Adrenal gland (tissue), 9 donors: ENCODE measurements at regions not wholly inside any gene's neighbourhood (a gene's known extent, or its start where the extent isn't known, plus 50 kb on each side); places are given as distances from the start of the nearest gene placed in this dataset.

Source experiments
- DNase-seq, 7 donors: peaks; one replicate each; pipeline ENCODE4 v3.0.0-alpha.2; 2019 to 2020
- H3K27ac ChIP-seq, 5 donors: fragments of 200-600 bp; sonication (generic) in 4 of 5; 1 replicate in 3 of 5; 2 replicates in 2 of 5; pipeline versions ENCODE4 v1.5.1 to v1.8.0; 2016 to 2020; ENCODE audit warnings: mild to moderate bottlenecking in 1 of 5
- H3K27me3 ChIP-seq: fragments of 200-600 bp; 2 replicates; pipeline ENCODE4 v1.8.0; 2021
- H3K36me3 ChIP-seq, 2 donors: fragments of 200-600 bp; replicated peaks in 1 of 2; 1 replicate in 1 of 2; 2 replicates in 1 of 2; pipeline versions ENCODE4 v1.5.1 to v1.8.0; 2018 to 2022
- H3K4me1 ChIP-seq, 2 donors: fragments of 200-600 bp; replicated peaks in 1 of 2; 1 replicate in 1 of 2; 2 replicates in 1 of 2; pipeline versions ENCODE4 v1.5.1 to v1.8.0; 2018 to 2021
- H3K4me3 ChIP-seq, 4 donors: fragments of 200-600 bp; sonication (generic) in 3 of 4; one replicate each; pipeline ENCODE4 v1.5.1; 2016 to 2018
- H3K9me3 ChIP-seq, 3 donors: fragments of 200-600 bp; sonication (generic) in 1 of 3; replicated peaks in 1 of 3; 1 replicate in 2 of 3; 2 replicates in 1 of 3; pipeline versions ENCODE4 v1.5.1 to v1.8.0; 2016 to 2021
- POLR2A ChIP-seq, 2 donors: fragments of 450-650 bp; IDR thresholded peaks; one replicate each; pipeline ENCODE4 v1.6.1; 2017; ENCODE audit warnings: antibody characterized with exemption in 2 of 2, mild to moderate bottlenecking in 2 of 2, moderate library complexity in 1 of 2
- WGBS, 4 donors: extraction: QIAGEN DNeasy Blood & Tissue Kit in 2 of 4; methylation state at CpG; one replicate each; pipeline versions ENCODE4 v1.1.5 to v1.1.7; 2013 to 2017; 5-methylcytosine and 5-hydroxymethylcytosine counted together
- intact Hi-C, 2 donors: fragments of 100-400 bp; cut with DNase I; formaldehyde crosslinking; loops; one replicate each; pipeline versions ENCODE4 v1.14.1 to v1.15.0; 2022 to 2023
- TF ChIP-seq, protein P1 (sequence below), 6 experiments: fragments of 450-650 bp in 4 of 6; fragments of 200-600 bp in 2 of 6; sonication (generic) in 1 of 6; IDR thresholded peaks; 1 replicate in 5 of 6; 2 replicates in 1 of 6; pipeline versions ENCODE4 v1.5.1 to v1.8.0; 2016 to 2021; ENCODE audit warnings: antibody characterized with exemption in 6 of 6, mild to moderate bottlenecking in 2 of 6, moderate library complexity in 1 of 6
- donor health status: healthy with polysubstance abuse.
- donor health status: Bipolar disorder and iron deficiency.
- donor health status: DM: yes; HTN: yes; CAD: no.
- donor health status: DM: no; HTN: no; CAD: no.
- donor health status: DM: no; HTN: no; CAD: no.

DNA sequence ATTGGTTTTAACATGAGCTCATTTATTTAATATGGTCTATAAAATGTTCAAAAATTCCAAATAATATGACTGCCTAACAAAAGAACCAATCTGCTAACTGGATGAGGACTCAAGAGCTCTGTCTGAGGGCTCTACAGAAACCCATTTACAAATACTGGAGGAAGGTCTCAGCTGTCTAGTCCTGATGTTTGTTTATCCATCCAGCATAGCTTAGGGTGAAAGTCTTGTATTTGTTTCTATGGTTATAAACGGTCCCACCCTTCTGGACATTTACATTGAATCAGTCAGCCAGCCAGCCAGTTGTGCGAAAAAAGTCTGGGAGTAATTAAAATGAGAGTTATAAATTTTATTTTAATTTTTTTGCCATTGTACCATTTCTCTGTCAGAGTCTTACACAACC lies 220.7 kb downstream of the BMP4 start:
- Histone ChIP-seq H3K27me3 (no peaks in the 10 kb centered on the region), H3K4me1 (peaks cover 0 to 5% of the 10 kb centered on the region in 2 donors), H3K27ac (no peak overlapping the region), H3K4me3 (no peak overlapping the region), H3K36me3 (no peaks in the 10 kb centered on the region), H3K9me3 (no peaks in the 10 kb centered on the region)
- TF ChIP-seq, protein P1, sequence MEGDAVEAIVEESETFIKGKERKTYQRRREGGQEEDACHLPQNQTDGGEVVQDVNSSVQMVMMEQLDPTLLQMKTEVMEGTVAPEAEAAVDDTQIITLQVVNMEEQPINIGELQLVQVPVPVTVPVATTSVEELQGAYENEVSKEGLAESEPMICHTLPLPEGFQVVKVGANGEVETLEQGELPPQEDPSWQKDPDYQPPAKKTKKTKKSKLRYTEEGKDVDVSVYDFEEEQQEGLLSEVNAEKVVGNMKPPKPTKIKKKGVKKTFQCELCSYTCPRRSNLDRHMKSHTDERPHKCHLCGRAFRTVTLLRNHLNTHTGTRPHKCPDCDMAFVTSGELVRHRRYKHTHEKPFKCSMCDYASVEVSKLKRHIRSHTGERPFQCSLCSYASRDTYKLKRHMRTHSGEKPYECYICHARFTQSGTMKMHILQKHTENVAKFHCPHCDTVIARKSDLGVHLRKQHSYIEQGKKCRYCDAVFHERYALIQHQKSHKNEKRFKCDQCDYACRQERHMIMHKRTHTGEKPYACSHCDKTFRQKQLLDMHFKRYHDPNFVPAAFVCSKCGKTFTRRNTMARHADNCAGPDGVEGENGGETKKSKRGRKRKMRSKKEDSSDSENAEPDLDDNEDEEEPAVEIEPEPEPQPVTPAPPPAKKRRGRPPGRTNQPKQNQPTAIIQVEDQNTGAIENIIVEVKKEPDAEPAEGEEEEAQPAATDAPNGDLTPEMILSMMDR (IDR thresholded peaks at IDR 0.05) = no peak
- no peak for TF ChIP-seq POLR2A (IDR thresholded peaks at IDR 0.05)
- DNase-seq = no peak
- WGBS, 4 donors = 62 to 83% (median 71%) methylated on average over 2 of the region's 2 CpGs
- intact Hi-C loops = no loop called here

DNA sequence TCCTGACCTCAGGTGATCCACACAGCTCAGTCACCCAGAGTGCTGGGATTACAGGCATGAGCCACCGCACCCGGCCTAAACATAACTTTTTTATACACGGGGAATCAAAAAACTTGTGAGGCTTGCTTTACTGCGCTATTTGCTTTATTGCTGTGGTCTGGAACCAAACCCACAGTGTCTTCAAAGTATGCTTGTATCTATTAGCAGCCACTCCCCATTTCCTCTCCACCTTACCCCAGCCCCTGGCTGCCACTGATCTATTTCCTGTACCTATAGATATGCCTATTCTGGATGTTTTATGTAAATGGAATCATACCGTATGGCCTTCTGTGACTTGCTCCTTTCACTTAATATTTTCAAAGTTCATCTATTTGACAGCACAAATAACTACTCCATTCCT lies 233.4 kb downstream of the BMP4 start:
- H3K4me1 ChIP-seq = no peaks in the 10 kb centered on the region
- no peak overlapping the region for H3K4me3 ChIP-seq
- no peak for DNase-seq
- intact Hi-C loops = no loop called here
- H3K27me3 ChIP-seq = no peaks in the 10 kb centered on the region
- H3K36me3 ChIP-seq = no peaks in the 10 kb centered on the region
- no peak overlapping the region for H3K27ac ChIP-seq
- no peaks in the 10 kb centered on the region for H3K9me3 ChIP-seq
- 93 to 99% (median 96%) methylated on average over 5 of the region's 5 CpGs for WGBS, 4 donors
- no peak for TF ChIP-seq POLR2A (IDR thresholded peaks at IDR 0.05)
- TF ChIP-seq, protein P1 (IDR thresholded peaks at IDR 0.05) = no peak

DNA sequence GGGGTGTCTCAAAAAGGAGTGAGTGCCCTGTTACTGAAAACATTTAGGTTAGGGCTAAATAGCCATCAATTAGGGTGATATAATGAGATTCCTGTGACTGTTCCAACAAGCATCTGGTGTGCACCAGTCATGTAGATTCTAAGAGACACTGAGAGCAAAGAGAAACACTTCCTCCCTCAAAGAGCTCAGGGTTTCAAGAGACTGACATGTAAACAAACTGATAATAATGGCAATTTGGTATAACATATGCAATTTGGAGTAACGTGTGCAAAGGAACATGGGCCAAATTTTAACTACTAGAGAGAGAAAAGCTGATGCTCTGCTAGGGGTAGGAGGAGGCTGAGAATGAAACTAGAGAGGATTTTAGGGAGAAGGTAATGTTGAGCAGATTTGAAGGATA lies 237.1 kb downstream of the BMP4 start:
- no peak for TF ChIP-seq POLR2A (IDR thresholded peaks at IDR 0.05)
- TF ChIP-seq, protein P1 (IDR thresholded peaks at IDR 0.05) = no peak
- Histone ChIP-seq H3K9me3 (no peaks in the 10 kb centered on the region), H3K4me1 (peaks cover 9 to 14% of the 10 kb centered on the region in 2 donors), H3K27ac (no peak overlapping the region), H3K27me3 (no peaks in the 10 kb centered on the region), H3K4me3 (no peak overlapping the region), H3K36me3 (no peaks in the 10 kb centered on the region)
- intact Hi-C loops = no loop called here
- WGBS, 4 donors = 57 to 77% (median 65%) methylated on average over 1 of the region's 1 CpG
- DNase-seq = no peak

DNA sequence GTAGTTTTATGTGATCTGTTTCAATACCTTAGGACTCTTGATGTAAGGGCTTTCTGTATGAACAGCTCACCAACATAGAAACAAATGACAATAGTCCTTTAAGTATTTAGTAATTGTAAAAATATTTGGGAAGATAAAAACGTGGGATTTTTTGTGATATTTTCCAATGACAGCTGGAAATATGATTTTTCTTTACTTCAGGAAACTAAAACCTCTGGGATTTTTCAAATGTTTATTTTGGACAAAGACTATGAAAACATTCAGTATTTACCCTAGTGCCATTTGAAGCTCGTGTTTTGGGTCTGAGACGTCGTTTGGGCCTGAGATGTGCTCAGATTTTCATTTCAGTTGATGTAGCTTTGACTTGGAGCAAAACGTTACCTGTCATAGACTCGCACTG lies 240.0 kb downstream of the BMP4 start:
- WGBS, 4 donors = 54 to 66% (median 60%) methylated on average over 6 of the region's 6 CpGs
- H3K27ac ChIP-seq = no peak overlapping the region
- no peaks in the 10 kb centered on the region for H3K36me3 ChIP-seq
- H3K4me3 ChIP-seq = no peak overlapping the region
- intact Hi-C loops = no loop called here
- H3K9me3 ChIP-seq = no peaks in the 10 kb centered on the region
- H3K4me1 ChIP-seq = peaks cover 13 to 20% of the 10 kb centered on the region in 2 donors
- DNase-seq = no peak
- no peaks in the 10 kb centered on the region for H3K27me3 ChIP-seq
- TF ChIP-seq, protein P1 (IDR thresholded peaks at IDR 0.05) = no peak
- no peak for TF ChIP-seq POLR2A (IDR thresholded peaks at IDR 0.05)
